Middle frontal gyrus (tissue), 1 donor: ENCODE measurements at regions not wholly inside any gene's neighbourhood (a gene's known extent, or its start where the extent isn't known, plus 50 kb on each side); places are given as distances from the start of the nearest gene placed in this dataset.
"Not testable (repeated sequence)": the region's sequence is repeated elsewhere in the genome, so short reads cannot be mapped to it uniquely, and the experiment has no call there.

Experiments used
- DNase-seq: peaks from one replicate; pipeline ENCODE4 v3.0.0-alpha.2; 2015; ENCODE audit warnings: low spot score; ENCODE audit errors: extremely low spot score

DNA sequence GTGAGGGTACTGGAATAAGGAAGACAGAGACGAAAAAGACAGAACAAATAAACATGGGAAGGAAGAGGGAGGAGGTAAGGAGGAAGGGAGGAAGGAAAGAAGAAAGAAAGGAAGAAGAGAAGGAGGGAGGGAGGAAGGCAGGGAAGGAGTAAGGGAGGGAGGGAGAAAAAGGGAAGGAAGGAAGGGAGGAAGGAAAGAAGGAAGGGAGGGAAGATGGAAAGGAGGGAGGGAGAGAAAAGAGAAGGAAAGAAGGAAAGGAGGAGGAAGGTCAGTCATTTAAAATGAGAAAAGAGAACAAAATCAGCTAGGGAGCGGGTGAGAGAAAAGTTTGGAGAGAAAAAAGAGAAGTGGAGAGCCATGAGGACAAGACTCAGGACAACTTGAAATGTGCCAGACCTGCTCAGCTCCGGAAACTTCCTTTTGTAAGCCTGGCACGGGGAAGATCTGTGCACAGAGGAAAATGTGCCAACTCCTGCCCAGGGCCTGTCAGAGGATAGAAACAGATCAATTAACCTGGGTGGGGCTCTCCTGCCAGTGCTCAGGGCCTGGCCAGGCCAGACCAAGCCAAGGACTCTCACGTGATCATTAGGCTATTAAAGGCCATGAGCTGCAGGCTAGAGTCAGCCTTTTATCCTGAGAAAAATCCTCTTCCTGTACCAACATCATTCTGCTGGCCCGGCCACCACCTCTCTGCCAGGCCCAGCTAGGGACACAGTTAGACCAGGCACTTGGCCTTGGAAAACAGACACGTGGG, 50.1 kb upstream of the BCL6 start:
- DNase-seq = no peak

DNA sequence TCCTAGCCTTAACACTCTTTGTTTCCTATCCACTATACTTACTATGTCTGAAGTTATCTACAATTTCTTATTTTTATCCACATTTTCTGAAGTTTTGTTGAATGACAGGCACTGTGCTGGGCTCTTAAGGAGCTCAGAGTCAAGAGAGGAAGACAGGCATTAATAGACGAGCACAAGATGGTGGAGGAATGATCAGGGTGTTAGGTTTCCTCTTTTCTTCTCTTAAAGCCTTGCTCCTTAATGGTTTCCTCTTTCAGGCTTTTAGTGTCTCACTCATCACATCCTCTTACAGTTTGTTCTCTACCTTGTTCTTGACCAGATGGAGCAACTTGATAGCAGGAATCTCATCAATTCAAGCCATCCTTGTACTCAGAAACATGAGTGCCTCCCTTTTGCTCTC, 52.9 kb upstream of the BCL6 start:
- no peak for DNase-seq

DNA sequence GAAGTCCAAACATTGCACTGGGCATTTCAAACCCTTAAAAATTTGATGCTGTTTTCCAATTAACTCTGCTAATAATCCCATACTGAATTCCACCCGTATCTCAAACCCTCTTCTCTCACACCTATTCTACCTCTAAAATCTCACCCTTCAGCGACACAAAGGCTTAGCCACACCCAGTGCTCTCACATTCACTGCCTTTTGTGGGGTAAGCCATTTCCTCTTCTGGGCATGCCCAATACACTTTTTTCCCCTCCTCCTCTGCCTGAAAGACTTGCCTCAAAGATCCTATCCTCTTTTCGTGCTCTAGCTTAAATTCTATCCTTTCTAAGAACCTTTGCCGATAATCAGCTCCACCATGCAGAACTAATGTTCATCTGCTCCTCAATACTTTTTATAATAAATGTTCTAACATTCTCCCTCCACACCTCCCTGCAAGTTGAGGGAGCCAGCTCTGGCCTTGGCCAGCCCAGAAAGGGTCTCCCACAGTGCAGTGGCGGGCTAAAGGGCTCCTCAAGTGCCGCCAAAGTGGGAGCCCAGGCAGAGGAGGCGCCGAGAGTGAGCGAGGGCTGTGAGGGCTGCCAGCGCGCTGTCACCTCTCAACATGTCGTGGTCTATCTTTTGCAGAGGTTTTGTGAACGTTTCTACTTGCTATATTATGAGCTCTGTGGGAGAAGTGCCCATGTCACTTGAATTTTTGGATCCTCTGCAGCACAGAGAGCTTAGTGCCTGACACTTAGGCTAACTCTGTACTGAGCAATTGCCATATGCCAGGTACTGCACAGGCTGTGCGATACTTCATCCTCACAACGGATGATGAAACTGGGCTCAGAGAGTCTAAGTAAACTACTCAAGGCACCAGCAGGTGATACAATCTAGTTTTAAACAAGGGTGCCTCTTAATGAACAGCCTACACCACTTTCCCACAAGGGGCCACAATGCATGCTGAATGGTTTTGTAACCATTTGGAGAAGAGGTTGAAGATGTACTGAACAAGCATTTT, 53.6 kb upstream of the BCL6 start:
- no peak for DNase-seq

DNA sequence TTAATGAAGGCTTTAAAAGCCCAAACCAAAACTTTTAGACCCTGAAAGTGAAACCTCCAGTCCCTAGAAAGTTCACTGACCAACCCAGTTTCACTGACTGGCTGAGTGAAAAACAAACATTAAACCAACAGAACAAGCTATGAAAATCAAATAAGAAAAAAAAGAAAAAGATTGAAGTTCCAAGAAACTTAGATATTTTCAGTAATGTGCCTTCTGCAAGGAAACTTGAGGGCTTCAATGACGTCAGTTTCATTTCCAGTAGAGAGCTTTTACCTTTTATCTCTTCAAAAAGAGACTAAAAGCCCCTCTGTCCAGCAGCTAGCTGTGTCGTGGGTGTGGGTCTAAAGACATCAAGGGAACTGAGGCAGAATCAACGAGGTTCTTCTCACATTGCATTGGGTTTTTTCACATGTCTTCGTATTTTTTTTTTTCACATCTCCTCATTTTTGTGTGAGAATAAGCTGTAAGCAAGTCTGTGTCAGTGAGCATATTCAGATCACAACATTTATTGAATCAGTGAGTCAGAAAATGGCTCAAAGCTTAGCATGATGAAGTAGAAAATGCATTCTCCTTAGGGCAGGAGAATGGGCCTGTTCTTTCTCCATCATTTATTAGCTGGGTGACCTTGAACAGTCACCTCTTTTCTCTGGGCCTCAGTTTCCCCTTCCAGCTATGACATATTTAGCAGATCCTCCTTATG, 54.8 kb upstream of the BCL6 start:
- no peak for DNase-seq

DNA sequence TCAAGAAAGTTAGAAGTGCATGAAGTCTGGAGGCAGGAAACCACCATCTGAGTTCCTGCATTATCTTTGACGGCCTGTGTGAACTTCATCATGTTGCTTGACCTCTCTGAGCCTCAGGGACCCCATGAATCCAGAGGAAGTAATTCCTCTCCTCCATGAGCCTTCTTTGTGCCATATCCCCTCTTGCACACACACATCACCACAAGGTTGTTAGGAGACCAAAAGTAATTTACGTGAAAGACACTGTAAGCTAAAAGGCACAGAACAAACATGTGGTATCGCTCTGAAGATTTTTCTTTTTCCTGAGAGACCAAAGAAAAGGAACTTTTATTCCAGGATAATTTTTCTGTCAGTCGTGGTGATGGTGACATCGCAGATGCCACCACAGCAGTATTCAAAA, 55.9 kb upstream of the BCL6 start:
- DNase-seq = no peak

DNA sequence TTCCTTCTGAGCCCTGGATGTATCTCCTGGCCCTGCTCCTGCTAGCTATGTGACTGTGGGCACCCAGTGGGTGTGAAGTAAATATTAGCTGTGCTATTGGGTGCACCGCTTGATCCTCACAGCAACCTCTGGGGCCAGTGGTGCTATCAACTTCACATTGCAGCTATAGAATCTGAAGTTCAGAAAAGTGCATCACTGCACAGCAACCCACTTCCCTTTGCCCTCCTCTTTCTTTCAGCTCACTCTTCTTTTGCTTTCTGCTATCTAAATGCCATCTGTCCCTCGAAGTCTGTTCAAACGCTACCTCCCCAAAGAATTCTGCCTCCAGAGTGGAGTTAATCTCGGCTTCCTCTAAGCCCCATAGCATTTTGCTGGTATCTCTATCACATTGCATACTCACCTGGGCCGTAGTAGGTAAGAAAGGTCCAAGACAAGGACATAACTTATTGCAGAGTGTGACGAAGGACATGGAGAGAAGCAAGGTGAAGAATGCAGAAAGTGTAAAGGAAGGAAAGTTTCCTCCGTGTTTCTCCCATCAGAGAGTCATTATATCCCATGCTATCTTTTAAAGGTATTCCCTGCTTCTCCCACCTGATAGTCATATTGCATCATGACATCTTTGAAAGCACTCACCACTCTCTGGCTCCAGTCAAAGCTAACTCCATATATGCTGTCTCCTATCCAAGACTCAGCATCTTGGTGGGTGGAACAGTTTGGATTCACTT, 57.1 kb upstream of the BCL6 start:
- DNase-seq = no peak

DNA sequence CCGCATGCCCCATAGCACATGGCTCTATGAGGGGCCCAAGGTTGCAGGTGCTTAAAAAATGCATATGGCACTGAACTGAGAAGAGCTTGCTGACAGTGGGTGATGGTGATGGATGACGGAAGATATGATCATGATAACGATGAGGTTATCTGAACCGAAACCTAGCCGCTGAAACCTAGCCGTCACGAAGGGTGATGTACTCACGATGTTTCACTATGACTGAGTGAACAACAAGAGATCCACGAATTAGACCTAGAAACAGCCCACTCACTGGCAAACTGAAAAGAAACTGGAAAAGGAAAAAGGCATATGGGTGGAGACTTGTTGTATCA, 57.6 kb upstream of the BCL6 start:
- no peak for DNase-seq

DNA sequence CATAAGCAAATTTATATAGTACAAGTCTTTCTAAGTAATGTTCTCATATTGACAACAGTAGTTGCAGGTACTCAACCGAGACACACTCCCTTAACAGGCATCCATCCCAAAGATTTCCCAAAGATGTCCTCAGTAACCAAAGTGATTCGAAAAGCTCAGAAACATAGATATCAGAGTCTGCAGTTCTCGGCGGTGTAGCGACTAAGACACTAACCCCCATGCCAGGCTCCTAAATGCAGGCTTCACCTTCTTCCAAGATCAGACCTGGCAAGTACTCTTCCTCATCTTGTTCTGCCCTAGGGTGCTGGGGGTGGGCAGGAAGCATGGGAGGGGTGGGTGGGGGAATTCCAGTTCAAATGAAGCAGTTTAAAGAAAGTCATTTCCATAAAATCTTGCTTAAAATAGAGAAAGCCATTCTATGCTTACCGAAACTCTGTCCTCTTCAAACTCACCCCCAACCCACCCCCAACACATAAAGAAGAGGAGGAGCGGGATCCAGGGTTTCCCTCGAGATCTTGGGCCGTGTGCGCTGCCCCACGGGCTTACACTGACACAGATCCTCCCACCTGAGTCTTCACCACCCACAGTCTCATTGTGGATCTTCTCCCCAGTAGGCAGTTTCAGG, 59.0 kb upstream of the BCL6 start:
- no peak for DNase-seq

DNA sequence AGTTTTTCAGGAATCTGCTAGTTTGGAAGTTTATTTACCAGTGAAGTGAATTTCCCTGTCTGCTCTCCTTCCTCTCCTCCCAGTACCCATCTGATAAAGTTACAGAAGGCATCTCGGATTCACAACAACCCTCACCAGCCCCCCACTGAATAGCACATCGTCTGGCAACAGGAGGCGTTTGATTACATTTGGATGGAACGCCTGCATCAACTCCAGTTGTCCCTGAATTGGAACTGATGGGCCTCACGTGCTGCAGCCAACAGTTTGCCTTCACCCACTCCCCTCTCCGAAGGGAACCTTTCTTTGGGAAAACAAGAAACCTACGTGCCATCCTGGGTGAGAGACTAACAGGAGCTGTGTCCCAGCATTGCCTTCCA, 59.5 kb upstream of the BCL6 start:
- DNase-seq = no peak

DNA sequence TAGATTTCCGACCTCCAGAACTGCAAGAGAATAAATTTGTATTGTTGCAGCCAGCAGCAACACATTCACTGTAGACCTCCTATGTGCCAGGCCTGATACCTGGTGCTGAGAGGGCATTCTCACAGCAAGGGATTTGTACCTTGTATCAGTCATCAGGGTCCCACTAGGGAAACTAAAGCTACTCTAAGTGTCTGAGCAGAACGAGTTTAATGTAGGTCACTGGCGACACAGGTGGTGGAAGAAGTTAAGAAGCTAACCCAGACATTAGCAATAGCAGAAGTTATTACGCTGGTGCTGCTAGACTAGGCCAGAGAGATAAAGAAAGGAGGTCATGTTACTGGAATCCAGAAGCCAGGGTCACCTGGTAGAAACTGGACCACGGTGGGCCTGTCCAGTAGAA, 60.5 kb upstream of the BCL6 start:
- no peak for DNase-seq

DNA sequence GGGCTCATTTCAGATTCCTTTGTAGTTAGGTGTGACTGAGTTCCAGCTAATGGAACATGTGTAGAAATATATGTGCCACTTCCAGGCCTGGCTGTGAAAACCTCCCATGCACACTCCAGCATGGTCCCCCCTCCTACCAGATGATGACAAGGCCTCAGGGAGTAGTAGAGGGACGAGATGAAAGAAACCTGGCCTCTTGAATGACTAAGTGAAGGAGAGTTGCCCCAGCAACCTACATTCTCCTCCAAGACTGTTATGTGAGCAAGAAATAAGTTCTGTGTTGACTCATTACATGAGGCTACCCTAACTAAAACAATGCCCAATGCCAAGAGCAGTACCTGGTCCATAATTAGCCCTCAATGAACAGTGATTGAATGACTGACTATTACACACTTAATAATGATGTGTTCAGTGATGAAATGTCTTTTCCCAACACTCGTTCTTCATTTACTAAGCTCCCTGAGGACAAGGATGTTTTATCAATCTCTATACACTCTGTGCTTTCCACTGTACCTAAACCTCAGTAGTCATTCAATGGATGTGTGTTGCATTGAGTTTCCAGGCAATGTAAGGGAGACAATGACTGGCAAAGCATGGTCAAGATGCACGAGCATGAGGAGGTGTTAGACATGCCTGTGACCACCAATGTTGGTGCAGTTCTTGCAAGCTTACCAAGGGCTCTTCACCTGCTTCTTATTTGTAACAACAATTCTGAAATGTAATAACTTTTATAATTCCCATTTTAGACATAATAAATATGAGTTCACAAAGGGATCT, 62.0 kb upstream of the BCL6 start:
- DNase-seq = no peak

DNA sequence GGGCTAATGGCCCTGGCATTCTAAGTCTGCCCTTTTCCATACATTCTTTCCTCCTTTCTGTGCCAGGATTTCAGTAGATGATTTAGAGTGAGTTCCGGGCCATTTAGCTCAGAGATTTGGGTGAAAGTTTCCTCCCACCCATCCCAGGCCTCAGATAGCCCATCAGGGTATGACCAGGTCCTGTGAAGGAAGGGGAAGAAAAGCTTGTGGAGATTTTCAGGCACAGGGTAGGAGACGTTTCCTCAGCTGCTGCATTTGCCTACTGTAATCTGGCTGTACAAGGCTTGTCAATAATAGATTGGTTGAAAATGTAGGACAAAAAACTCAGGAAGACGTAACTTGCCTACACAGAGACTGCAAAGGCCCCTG, 63.2 kb upstream of the BCL6 start:
- no peak for DNase-seq

DNA sequence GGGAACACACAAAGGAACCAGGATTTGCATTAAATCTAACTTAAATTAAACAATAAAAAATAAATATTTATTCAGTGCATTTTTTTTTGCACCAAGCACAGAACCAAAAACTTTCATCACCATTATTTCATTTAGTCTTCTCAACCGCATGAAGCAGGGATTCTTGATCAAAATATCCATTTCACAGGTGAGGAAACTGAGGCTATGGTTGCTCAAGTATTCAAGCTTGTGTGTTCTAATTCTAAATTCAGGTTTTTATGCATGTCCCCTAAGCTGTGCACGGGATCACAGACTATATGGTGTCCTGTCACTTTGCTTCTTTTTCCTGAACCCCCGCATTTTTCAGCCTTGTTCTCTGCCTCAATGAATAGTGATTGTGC, 64.3 kb upstream of the BCL6 start:
- no peak for DNase-seq

DNA sequence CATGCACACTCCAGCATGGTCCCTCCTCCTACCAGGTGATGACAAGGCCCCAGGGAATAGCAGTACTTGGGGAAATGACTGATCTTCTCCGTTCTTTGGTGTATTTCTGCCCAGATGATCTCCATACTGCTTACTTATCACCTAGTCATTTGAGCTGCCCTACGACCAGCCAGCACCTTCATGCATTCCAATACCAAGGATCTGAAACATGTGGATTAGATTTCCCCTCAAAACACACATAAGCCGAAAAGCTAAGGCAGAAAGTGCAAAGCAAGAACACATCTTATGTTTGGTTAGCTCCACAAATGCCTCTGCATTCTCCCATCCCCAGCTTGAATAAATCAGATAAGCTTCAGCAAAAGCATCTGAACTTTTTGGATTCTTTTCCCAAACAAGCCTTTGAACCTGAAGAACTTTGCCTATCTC, 64.8 kb upstream of the BCL6 start:
- DNase-seq = no peak

DNA sequence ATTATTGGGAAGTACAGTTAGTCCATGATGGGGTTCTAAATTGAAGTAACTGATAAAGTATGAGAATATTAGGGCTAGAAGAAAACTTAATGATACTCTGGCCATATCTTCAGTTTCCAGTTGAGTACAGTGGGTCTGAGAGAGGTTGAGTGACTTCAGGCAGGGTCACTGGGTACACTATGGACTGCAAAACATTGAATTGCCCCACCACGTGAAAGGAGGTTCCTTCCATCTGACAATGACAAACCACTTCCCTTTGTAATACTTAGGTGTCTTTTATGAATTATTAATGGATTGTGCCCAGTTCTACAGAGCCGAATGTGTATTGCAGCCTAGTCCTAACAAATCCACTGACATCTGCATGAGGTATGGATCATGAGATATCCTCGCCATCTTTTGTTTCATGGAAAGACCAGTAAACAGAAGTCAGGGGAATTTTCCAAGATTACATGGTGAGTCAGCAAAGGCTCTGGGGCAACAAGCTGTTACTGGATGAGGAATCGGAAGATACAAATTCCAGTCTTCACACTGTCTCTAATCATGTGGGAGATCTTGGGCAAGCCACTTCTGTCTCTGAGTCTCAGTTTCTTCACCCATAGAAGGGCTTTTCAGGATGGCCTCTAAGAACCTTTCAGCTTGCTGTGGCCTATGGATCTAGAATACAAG, 66.5 kb upstream of the BCL6 start:
- DNase-seq = no peak

DNA sequence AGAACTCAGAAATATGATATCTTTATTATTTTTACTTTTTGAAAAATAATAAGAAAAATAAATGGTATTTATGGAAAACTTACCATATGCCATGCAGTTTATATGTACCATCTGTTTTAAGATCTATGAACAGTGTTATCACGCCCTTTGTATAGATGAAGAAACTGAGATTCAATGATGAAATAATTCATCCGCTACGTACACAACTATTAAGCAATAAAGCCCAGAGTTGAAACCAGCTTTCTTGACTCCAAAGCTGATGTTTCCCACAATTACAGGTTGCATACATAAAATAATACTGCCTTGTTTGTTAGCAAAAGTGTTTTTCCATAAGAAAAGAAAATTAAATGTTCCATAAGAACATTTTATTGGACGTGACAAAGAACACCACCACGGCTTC, 67.2 kb upstream of the BCL6 start:
- DNase-seq = no peak

DNA sequence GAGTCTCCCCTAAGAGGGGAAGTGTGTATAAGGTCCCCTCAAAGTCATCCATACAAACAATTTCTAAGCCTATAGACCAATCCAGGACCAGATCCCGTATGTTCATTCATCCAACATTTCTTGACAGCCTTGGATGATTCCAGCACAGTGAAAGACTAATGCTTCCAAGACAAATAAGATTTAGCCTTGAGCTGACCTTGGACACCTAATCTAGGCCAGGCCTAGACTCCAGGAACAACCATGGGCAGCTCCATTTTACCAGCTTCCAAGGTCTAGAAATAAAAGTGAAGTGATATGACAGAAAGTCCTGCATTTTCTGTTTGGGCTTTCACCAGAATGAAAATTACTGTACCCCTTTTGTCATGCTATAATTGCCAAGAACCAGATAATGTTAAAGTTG, 67.9 kb upstream of the BCL6 start:
- DNase-seq = no peak

DNA sequence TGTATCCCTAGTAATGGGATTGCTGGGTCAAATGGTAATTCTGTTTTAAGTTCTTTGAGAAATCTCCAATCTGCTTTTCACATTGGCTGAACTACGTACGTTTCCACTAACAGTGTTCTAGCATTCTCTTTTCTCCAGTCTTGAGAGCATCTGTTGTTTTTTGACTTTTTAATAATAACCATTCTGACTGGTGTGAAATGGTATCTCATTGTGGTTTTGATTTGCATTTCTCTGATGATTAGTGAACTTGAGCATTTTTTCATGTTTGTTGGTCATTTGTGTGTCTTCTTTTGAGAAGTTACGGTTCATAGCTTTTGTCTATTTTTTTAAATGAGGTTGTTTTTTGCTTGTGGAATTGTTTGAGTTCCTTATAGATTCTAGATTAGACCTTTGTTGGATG, 72.5 kb upstream of the BCL6 start:
- not testable (repeated sequence) for DNase-seq

DNA sequence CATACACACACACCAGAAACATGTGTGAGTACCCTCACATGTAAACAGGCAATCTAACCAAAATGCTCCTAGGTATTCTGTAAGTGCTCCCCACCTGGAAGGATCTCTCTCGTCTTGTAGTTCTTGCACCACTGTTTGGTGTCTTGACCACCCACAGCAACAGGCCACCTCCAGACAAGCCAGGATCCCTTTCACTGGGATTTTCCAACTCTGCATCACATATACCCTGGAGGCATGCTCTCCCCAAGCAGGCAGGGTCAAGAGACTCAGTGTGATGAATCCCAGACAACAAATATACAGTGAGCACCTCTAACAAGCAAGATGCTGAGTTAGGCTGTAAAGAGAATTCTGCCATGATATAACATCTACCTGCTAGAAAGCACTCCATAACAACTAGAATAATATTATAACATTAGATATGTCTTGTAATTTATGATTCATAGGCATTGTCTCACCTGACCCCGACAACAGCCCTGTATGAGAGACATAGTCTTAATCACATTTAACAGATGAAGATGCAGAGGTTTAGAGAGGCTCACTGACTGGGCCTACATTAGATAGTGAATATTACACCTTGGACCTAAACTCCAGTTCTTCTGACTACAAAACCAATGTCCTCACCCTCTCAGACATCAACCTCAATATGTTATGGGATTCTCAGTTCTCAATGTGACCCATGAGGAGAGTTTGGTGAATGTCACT, 76.5 kb upstream of the BCL6 start:
- DNase-seq = no peak
